OCI-LY7 (cell line): ENCODE measurements at regions not wholly inside any gene's neighbourhood (a gene's known extent, or its start where the extent isn't known, plus 50 kb on each side); places are given as distances from the start of the nearest gene placed in this dataset.
A peak's percentile ranks its signal among the peaks of the same experiment; 100 is the strongest.

ENCODE experiments used
- BruUV-seq: library from RNA; stranded (reverse); fragments of 400-500 nt; replicated peaks from 2 replicates; lab custom pipeline; 2021; lab: Mats Ljungman, UMichigan
- CTCF ChIA-PET: fragments of 300-600 bp; sonication (Branson Sonifier 250); formaldehyde crosslinking; loops from one replicate; lab custom pipeline; 2022; ENCODE audit warnings: antibody characterized with exemption; ENCODE audit not compliant: unreplicated experiment; lab: Charles Lee
- POLR2A ChIA-PET: fragments of 300-600 bp; sonication (Branson Sonifier 250); formaldehyde crosslinking; loops from one replicate; lab custom pipeline; 2022; ENCODE audit warnings: antibody characterized with exemption; lab: Charles Lee
- DNase-seq: peaks from one replicate; pipeline ENCODE4 v3.0.0-alpha.2; 2015; ENCODE audit warnings: low spot score
- H2AFZ ChIP-seq: fragments of 200-600 bp; sonication (generic), shearing (Covaris generic); 2 replicates; pipeline ENCODE4 v1.6.1; 2014; ENCODE audit warnings: mild to moderate bottlenecking, antibody characterized with exemption, low read length, moderate library complexity
- H3K27ac ChIP-seq: fragments of 200-600 bp; sonication (generic); 2 replicates; pipeline ENCODE4 v1.5.1; 2014; ENCODE audit warnings: mixed run types, low read depth, mild to moderate bottlenecking, moderate library complexity, low read length, inconsistent platforms; ENCODE audit not compliant: poor library complexity, severe bottlenecking
- H3K36me3 ChIP-seq: fragments of 200-600 bp; sonication (generic); 2 replicates; pipeline ENCODE4 v1.6.1; 2014; ENCODE audit warnings: mild to moderate bottlenecking, antibody characterized with exemption, low read length, moderate library complexity, mixed read lengths; ENCODE audit not compliant: insufficient read depth
- H3K4me1 ChIP-seq: fragments of 200-600 bp; sonication (generic); 2 replicates; pipeline ENCODE4 v1.5.1; 2014; ENCODE audit warnings: mild to moderate bottlenecking, low read length; ENCODE audit not compliant: insufficient read depth, poor library complexity, severe bottlenecking
- H3K4me2 ChIP-seq: fragments of 200-600 bp; sonication (generic); 2 replicates; pipeline ENCODE4 v1.6.1; 2014; ENCODE audit warnings: mild to moderate bottlenecking, low read length
- H3K4me3 ChIP-seq: fragments of 200-600 bp; sonication (generic); 2 replicates; pipeline ENCODE4 v1.5.1; 2014; ENCODE audit warnings: mild to moderate bottlenecking, low read depth, low read length; ENCODE audit not compliant: poor library complexity, severe bottlenecking
- H3K79me2 ChIP-seq: fragments of 200-600 bp; sonication (generic); 2 replicates; pipeline ENCODE4 v1.6.1; 2016; ENCODE audit warnings: low read depth, mild to moderate bottlenecking, low read length, moderate library complexity, mixed read lengths; ENCODE audit not compliant: insufficient read depth
- H3K9me2 ChIP-seq: fragments of 200-600 bp; sonication (generic); 2 replicates; pipeline ENCODE4 v1.6.1; 2016; ENCODE audit warnings: mild to moderate bottlenecking, low read length, mixed read lengths; ENCODE audit not compliant: insufficient read depth
- H3K9me3 ChIP-seq: fragments of 200-600 bp; sonication (generic); 2 replicates; pipeline ENCODE4 v1.6.1; 2014; ENCODE audit warnings: mild to moderate bottlenecking, mixed run types, low read length, mixed read lengths
- H4K20me1 ChIP-seq: fragments of 200-600 bp; sonication (generic); 2 replicates; pipeline ENCODE4 v1.6.1; 2014; ENCODE audit warnings: mild to moderate bottlenecking, antibody characterized with exemption, low read length, moderate library complexity, mixed read lengths; ENCODE audit not compliant: insufficient read depth
- CTCF ChIP-seq: fragments of 200-600 bp; sonication (generic); conservative IDR thresholded peaks from 2 replicates; pipeline ENCODE4 v1.5.1; 2014; ENCODE audit warnings: mild to moderate bottlenecking, antibody characterized with exemption, low read length, moderate library complexity, mixed read lengths
- EZH2phosphoT487 ChIP-seq: fragments of 200-600 bp; sonication (generic); IDR thresholded peaks from 2 replicates; pipeline ENCODE4 v1.6.1; 2018; ENCODE audit warnings: low read depth, borderline replicate concordance, mild to moderate bottlenecking, mixed run types, antibody characterized with exemption, low read length, moderate library complexity, mixed read lengths
- intact Hi-C: fragments of 100-400 bp; cut with micrococcal nuclease; formaldehyde crosslinking; loops from one replicate; pipeline ENCODE4 v1.10.0; 2022; ENCODE audit not compliant: unreplicated experiment

- ChIA-PET POLR2A (no interaction called here), CTCF (no interaction called here)
- Histone ChIP-seq H2AFZ (no peak overlapping the region), H3K36me3 (peaks cover 27% of the 10 kb centered on the region), H3K4me2 (no peak overlapping the region), H3K9me3 (peaks cover 6% of the 10 kb centered on the region; the same call in 1 of the 2 replicates), H3K4me1 (peaks cover 38% of the 10 kb centered on the region), H4K20me1 (no peaks in the 10 kb centered on the region), H3K27ac (no peak overlapping the region), H3K79me2 (peaks cover 21% of the 10 kb centered on the region; the same call in 1 of the 2 replicates), H3K9me2 (no peaks in the 10 kb centered on the region), H3K4me3 (no peak overlapping the region)
- no TSS peak for BruUV-seq
- intact Hi-C loops: no loop called here
- DNase-seq: no peak
- TF ChIP-seq EZH2phosphoT487 (no peak), CTCF (no peak)
These were observed 102.3 kb upstream of the DOCK9 start for GRCh38 chr13:99080131-99080530.

GRCh38 chr13:99083981-99084380 lies 106.1 kb upstream of the DOCK9 start:
- Histone ChIP-seq H3K4me3 (peak overlapping the region; percentile 82), H3K36me3 (peaks cover 2% of the 10 kb centered on the region; the same call in 1 of the 2 replicates), H2AFZ (no peak overlapping the region), H3K4me2 (peak overlapping the region; percentile 81), H3K4me1 (peaks cover 31% of the 10 kb centered on the region), H4K20me1 (no peaks in the 10 kb centered on the region), H3K79me2 (peaks cover 26% of the 10 kb centered on the region; the same call in 1 of the 2 replicates), H3K9me3 (no peaks in the 10 kb centered on the region), H3K9me2 (no peaks in the 10 kb centered on the region), H3K27ac (peak overlapping the region; percentile 48)
- no TSS peak for BruUV-seq
- TF ChIP-seq CTCF: no peak
- intact Hi-C loops: no loop called here
- ChIA-PET POLR2A (interaction anchor here (0.9 to 1.1 kb wide), 6 partner anchors 9 to 174 kb away, joined by 3 to 8 read pairs (median 3); partner anchors contain the start of gene GPR18), CTCF (interaction anchor here (1.7 kb wide), 1 partner anchor 32 kb away, joined by 4 read pairs; no protein-coding TSS in a partner anchor)
- peak; percentile 44 for DNase-seq

DNA sequence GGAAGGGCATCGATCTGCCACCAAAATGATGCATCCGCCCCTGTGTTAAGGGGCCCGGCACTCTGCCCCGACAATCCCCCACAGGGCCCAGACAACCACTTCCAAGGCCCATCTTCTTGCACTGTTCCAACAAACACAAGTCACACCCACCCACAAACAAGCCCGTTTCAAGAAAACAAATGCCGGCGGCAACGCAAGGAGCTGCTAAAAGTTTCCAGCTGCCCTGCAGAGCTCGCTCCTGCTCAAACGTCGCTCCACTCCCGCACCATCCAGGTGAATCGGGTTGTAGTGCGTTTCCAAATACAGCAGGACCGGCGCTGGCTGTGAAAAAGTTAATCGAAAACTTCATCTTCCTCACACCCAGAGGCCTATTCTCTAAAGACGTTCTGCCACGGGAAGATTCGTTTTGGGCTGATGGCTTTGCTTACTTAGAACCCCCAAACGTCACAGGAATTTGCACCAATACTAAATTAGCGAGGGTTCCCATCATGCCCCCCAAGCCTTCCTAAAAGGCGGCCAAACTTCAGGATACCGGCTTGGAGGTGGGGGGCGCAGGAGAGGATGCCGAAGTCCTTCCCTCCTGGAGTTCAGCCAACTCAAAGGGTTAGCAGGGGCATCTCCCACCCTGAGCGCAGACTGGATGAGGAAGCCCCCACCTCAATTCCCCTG lies 107.4 kb upstream of the DOCK9 start:
- BruUV-seq: no TSS peak
- Histone ChIP-seq H4K20me1 (no peaks in the 10 kb centered on the region), H3K9me3 (no peaks in the 10 kb centered on the region), H3K9me2 (no peaks in the 10 kb centered on the region), H3K4me1 (peaks cover 31% of the 10 kb centered on the region), H2AFZ (no peak overlapping the region), H3K79me2 (peaks cover 26% of the 10 kb centered on the region; the same call in 1 of the 2 replicates), H3K4me3 (peak overlapping the region; percentile 82), H3K36me3 (no peaks in the 10 kb centered on the region), H3K27ac (peak overlapping the region; percentile 48), H3K4me2 (peak overlapping the region; percentile 81)
- TF ChIP-seq CTCF (no peak), EZH2phosphoT487 (no peak)
- DNase-seq: peak; percentile 9
- intact Hi-C loops: loop anchor here (5.0 kb wide), 1 partner anchor 417 kb away; the partner anchor contains the start of gene TM9SF2
- ChIA-PET POLR2A (no interaction called here), CTCF (no interaction called here)
